GM10266 (cell line): ENCODE measurements at regions not wholly inside any gene's neighbourhood (a gene's known extent, or its start where the extent isn't known, plus 50 kb on each side); places are given as distances from the start of the nearest gene placed in this dataset.
"Not testable (repeated sequence)": the region's sequence is repeated elsewhere in the genome, so short reads cannot be mapped to it uniquely, and the experiment has no call there.

ENCODE experiments used
- DNase-seq: peaks from one replicate; pipeline ENCODE4 v3.0.0; 2012; ENCODE audit errors: extremely low spot score
- TF ChIP-seq, protein P1 (sequence below): IDR thresholded peaks from 2 replicates; pipeline ENCODE4 v1.5.1; 2012; ENCODE audit warnings: mild to moderate bottlenecking, low read depth; ENCODE audit not compliant: control insufficient read depth, insufficient read depth; ENCODE audit errors: missing control alignments

DNA sequence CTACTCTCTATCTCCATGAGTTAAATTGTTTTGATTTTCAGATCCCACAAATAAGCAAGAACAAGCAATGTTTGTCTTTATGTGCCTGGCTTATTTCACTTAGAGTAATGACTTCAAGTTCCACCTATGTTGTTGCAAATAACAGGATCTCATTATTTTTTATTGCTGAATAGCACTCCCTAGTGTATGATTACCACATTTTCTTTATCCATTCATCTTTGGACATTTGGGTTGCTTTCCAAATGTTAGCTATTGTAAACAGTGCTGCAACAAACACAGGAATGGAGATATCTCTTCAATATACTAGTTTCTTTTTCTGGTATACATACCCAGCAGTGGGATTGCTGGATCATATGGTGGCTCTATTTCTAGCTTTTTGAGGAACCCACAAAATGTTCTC, 136.0 kb downstream of the SLITRK2 start:
- TF ChIP-seq, protein P1, sequence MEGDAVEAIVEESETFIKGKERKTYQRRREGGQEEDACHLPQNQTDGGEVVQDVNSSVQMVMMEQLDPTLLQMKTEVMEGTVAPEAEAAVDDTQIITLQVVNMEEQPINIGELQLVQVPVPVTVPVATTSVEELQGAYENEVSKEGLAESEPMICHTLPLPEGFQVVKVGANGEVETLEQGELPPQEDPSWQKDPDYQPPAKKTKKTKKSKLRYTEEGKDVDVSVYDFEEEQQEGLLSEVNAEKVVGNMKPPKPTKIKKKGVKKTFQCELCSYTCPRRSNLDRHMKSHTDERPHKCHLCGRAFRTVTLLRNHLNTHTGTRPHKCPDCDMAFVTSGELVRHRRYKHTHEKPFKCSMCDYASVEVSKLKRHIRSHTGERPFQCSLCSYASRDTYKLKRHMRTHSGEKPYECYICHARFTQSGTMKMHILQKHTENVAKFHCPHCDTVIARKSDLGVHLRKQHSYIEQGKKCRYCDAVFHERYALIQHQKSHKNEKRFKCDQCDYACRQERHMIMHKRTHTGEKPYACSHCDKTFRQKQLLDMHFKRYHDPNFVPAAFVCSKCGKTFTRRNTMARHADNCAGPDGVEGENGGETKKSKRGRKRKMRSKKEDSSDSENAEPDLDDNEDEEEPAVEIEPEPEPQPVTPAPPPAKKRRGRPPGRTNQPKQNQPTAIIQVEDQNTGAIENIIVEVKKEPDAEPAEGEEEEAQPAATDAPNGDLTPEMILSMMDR, result no peak
- DNase-seq, result no peak

GRCh38 chrX:145990051-145990450, 172.4 kb downstream of the SLITRK2 start:
- DNase-seq, result no peak
- TF ChIP-seq, protein P1, result no peak

DNA sequence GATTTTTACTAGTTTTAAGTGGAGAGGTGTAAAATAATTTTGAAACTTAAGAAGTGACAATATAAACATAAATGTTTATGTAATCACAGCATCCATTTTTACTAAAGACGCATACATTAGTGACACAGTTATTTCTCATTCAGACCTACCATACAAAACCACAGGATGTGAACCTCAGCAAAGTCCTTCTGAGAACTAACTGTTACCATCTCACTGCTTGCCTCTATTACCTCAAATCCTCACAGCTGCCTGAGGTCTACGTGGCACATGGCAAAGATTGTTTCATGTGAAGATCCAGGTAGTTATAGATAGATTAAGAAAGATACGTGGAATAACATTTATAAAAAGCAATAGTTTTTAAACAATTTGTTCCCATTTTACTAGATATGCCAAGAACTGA, 189.0 kb downstream of the SLITRK2 start:
- no peak for DNase-seq
- TF ChIP-seq, protein P1, result no peak

DNA sequence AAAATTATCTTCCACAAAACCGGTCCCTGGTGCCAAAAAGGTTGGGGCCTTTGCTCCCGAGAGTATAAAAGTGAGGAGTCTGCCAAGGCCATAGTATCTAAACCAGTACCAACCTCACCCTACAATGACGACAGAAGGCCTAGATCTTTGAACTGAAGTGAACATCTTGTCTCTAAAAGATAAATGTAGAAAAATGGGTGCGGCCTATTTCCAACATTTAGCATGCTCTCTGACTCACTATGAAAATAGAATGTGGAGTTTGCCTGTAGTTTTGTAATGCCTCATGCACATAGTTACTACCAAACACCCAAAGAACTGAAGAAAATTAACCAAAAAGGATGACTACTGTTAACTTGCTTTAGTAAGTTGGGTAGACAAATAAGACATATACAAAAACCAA, 218.4 kb downstream of the SLITRK2 start:
- TF ChIP-seq, protein P1, result no peak
- DNase-seq, result no peak

GRCh38 chrX:146041741-146042140, 224.1 kb downstream of the SLITRK2 start:
- no peak for DNase-seq
- TF ChIP-seq, protein P1, result no peak

DNA sequence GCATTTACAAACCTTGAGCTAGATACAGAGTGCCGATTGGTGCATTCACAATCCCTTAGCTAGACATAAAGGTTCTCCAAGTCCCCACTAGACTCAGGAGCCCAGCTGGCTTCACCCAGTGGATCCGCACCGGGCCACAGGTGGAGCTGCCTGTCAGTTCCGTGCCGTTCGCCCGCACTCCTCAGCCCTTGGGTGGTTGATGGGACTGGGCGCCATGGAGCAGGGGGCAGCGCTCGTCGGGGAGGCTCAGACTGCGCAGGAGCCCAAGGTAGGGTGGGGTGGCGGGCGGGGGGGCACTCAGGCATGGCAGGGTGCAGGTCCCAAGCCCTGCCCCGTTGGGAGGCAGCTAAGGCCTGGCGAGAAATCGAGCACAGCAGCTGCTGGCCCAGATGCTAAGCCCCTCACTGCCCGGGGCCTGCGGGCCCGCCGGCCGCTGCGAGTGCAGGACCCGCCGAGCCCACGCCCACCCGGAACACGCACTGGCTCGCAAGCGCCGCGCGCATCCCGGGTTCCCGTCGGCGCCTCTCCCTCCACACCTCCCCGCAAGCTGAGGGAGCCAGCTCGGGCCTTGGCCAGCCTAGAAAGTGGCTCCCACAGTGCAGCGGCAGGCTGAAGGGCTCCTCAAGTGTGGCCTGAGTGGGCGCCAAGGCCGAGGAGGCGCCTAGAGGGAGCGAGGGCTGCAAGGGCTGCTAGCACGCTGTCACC, 228.5 kb downstream of the SLITRK2 start:
- DNase-seq, result not testable (repeated sequence)

GRCh38 chrX:146049568-146049967, 231.9 kb downstream of the SLITRK2 start:
- not testable (repeated sequence) for DNase-seq

GRCh38 chrX:146054311-146054710, 236.7 kb downstream of the SLITRK2 start:
- no peak for DNase-seq
- TF ChIP-seq, protein P1, result no peak
